HG02884 (cell line): ENCODE measurements at regions not wholly inside any gene's neighbourhood (a gene's known extent, or its start where the extent isn't known, plus 50 kb on each side); places are given as distances from the start of the nearest gene placed in this dataset.

Experiments
- ATAC-seq: cut with Tn5 transposase; IDR thresholded peaks from one replicate; pipeline ENCODE4 v1.9.1; 2021; ENCODE audit warnings: mild to moderate bottlenecking, moderate library complexity; ENCODE audit not compliant: unreplicated experiment

DNA sequence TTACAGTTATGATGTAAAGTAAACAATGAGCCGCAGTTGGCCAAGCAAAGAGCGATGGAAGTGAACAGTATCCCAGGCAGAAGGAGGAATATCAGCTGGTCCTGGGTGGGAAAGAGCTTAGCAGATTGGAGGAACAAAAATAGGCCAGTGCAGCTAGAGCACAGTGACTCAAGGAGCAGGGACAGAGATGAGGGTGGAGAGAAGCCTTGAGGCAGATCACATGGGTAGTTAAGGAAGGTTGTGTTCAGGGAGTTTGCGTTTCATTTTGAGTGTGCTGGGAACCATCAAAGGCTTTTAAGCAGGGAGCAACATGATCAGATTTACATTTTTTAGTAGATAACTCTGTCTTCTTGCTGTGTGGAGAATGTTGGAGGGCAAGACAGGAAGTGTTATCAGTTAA lies 113.6 kb downstream of the OAT start:
- ATAC-seq = no peak

DNA sequence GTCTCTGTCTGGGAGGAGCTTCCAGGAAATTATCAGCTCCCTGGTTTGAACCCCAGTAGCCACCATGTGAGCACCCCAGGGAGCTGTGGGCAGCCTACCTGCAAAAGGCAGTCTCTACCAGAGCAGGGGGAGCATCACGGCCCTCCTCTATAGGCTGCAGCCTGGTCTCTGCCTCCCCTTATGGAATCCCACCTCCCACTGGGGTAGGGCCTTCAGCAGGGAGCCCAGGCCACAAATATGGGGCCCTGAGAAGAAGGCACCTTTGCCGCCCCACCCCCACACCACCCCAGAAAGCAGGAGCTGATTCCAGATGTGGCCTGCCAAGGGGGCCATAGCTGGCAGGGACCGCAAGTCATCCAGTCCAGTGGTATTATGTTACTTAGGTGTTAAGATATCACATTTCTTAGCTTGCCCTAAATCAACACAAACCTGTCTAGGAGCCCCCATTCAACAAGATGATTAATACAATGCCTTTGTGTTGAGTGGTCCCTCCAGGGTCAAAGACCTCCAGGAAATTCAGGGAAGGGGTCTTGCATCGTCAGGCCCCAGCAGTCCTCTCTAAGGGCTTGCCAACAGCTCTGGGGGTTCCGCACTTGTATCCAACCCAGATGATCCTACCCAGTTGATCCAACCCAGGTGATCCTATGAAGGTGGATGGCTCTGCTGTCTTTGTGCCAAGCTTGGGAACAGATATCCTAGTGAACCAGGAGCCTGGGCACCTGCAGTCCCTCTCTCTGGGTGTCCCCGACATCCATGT lies 114.9 kb downstream of the OAT start:
- ATAC-seq = no peak

DNA sequence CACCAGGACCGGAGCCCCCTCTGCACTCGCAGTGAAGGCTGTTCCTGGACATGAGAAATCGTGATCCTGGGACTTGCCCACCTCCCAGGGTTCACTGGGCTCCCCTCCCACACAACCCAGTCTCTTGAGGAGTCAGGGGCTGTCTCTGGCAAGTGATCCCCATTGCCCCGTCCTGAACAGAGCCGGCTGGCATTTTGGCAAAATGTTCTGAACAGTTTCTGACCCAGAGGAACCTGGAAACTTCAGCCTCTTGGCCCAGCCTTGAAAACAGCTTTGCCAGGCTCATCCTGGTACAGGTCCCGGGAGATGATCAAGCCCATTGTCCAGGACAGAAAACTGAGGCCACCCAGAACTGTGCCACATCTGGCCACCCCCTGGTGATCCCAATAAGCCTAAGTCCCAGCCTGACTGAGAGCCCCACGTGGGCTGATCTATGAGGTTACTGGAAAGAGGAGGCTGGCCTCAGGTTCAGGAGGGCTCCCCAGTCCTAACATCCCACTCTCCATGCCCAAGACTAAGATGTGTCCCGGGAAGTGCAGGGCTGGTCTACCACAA lies 115.7 kb downstream of the OAT start:
- ATAC-seq = no peak

DNA sequence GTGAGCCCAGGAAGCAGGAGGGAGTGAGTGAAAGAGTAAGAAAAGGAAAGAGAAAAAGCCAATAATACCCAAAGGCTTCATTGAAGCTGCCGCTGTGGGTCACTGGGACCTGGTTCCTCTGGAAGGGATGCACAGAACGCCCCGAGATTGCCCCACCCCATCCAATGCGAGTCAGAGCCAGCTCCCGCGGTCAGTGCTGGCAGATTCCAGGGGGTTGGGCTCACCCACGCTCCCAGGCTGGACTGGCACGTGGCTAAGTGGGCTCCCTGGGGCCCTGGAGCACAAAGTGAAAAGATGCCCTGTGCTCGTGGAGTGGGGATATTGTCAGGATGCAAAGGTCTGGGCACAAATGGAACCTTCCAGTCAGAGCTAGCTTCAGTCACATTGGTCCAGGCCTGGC lies 117.0 kb downstream of the OAT start:
- ATAC-seq = no peak

DNA sequence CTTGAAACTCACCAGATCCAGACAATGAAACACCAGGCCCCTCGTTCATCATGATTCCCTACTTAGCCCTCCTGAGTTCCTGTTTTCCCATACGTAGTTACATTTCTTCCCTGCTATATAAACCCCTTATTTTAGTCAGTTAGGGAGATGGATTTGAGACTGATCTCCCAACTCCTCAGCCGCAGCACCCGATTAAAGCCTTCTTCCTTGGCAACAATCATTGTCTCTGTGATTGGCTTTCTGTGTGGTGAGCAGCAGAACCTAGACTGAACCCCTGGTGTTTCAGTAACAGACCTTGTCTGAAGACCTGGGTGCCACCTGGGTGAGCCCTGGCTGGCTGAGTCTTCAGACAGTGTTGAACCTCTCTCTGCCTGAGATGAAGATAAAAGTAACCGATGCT lies 118.0 kb downstream of the OAT start:
- ATAC-seq = no peak

DNA sequence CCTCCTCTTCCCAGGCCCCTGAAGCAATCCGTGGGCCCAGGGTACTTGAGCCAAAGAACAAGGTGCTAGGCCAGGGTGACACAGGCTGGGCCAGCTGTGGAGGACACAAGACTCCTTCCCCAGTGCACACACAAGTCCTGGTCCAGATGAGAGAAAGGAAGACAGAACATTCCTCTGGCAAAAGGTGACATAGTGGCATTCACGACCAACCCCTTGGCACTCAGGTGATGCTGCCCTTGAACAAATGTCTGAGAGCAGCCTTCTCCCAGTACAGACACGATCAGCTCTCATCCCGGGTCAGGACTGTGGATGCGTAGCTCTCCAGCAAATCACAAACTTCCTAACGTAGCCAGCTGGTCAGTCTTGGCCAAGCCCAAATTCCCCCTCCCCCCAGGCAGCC lies 118.5 kb downstream of the OAT start:
- ATAC-seq = no peak

DNA sequence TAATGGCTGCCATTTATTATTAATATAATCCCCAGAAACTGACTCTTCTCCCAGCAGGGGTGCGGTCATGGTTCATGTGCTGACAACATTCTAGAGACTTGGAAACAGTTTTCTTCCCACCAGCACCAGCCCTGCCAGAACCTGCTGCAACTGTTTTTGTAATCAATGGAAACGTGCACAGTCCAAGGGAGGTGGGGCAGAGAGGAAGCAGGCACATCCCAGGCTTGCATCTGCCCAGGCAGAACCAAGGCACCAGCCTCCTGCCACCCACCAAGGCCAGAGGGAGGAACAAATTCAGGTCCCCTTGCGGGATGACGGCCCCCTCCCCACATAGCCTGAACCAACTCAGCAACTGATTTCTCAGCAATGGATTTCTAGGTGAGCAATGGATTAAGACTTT lies 119.0 kb downstream of the OAT start:
- ATAC-seq = no peak

DNA sequence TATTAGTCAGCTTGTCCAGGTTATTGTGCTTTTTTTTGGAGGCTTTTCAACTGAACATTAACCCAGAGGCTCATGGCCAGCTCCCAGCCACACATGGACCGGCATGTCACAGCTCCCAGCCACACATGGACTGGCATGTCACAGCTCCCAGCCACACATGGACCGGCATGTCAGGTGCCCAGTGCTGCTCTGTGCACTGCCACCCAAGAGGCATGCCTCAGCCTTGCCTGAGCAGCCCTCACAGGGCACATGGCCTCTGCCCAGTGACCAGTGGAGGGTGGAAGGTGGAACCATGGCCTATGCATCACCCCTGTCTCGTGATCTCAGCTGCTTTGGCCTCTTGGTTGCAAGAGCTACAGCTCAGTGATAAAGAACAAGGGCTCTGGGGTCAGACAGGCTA lies 119.8 kb downstream of the OAT start:
- ATAC-seq = no peak

DNA sequence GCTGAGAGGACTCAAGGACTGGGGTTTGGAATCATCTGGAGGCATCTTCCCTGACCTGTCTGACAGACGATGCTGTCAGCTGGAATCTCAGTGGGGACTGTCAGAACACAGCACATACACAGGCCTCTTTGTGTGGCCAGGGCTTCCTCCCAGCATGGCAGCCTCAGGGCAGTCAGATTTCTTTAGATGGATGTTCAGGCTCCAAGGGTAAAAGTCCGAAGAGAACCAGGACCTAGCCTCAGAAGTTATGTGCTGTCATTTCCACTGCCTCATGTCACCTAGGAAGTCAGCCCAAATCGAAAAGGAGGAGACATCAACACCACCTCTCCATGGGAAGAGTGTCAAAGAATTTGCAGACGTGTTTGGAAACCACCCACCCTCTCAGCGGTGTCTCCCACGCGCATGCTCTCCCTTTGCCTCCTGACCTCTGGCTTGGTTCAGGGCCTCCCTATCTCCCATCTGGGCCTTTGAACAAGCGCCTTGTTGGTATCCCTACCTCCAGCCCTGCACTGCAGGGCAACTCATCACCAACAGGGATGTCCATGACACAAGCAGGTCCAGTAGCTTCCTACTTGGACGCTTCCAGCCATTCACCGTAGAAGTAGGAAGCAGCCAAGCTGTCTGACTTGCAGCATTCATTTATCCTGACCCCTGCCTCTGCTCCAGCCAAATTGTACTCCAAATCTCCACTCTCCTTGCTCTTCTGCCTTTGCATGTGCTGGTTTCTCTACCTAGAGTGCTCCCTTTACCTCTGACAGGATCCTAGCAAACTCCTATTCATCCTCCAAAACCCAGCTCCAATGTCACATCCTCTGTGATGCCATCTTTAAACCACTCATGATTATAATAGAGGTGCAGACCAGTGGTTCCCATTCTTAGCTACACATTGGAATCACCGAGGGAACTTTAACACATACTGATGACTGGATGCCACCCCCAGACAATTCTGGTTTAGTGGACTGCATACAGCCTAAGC lies 121.6 kb downstream of the OAT start:
- ATAC-seq = no peak

DNA sequence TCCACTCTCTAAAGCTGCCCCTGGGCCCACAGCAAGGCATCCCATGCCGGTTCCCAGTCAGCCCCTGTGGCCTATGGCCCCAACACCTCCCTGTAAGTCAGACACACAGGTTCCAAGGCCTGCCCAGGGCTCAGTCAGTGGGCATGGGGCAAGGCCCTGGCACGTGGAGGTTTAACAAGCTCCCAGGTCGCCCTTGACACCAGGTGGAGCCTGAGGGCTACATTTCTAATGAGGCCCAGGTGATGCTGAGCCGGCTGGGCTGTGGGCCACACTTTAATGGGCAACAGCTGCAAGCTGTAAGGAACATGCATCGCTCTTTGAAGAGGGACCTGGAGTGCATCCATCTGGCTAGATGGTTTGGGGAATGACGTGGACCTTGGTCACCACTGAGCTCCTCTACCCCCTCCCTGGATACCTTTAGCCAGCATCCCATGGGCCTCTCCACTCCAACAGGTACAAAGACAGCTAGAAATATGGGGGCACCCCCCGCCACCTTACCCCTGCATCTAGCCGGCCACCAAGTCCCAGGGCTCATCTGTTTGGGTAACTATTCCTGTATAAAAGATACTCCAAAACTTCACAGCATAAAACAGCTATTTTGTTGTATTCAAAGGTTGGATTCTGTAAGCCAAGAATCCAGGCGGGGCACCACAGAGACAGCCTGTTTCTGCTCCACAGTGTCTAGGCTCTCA lies 122.5 kb downstream of the OAT start:
- no peak for ATAC-seq

DNA sequence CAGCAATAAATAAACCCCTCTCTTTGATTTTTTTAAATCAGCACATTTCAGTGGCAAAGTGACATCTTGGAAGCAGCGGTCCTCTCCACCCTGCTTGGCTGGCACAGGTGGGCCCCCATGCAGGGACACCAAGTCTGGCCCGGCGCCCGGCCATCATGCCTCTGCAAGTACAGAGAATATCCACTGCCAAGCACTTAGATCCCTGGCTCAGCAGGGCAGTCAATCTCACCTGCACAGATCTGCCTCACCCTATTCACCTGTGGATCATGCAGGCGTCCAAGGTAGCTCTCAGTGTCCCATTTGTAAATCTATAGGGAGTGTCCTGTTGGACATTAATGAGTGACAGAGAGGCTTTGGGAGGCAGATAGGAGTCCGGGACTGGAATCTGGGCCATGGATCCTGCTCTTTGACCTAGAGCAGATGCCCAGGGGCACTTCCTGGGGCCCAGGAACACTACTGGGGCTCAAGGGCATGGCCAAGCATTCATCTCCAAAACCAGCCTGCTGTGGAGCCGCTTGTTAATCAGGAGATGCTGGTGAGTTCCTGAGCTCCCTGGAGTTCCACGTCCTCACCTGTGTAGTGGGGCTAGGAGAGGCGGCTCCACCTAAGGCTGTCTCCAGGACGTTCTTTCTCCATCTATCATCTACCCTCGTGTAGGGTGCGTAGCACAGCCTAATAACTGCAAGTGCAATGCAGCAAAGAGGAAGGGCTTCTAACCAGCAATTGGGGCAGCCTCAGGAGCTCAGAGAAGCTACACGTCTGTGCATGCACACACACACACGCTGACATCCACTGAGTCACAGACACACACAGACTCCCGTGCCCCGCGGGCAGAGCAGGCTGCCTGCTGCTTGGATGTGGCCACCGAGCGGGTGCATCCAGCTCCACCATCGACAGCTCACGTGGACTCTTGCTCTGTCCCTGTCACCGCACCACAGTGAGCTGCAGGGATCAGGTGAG lies 123.6 kb downstream of the OAT start:
- ATAC-seq = no peak

DNA sequence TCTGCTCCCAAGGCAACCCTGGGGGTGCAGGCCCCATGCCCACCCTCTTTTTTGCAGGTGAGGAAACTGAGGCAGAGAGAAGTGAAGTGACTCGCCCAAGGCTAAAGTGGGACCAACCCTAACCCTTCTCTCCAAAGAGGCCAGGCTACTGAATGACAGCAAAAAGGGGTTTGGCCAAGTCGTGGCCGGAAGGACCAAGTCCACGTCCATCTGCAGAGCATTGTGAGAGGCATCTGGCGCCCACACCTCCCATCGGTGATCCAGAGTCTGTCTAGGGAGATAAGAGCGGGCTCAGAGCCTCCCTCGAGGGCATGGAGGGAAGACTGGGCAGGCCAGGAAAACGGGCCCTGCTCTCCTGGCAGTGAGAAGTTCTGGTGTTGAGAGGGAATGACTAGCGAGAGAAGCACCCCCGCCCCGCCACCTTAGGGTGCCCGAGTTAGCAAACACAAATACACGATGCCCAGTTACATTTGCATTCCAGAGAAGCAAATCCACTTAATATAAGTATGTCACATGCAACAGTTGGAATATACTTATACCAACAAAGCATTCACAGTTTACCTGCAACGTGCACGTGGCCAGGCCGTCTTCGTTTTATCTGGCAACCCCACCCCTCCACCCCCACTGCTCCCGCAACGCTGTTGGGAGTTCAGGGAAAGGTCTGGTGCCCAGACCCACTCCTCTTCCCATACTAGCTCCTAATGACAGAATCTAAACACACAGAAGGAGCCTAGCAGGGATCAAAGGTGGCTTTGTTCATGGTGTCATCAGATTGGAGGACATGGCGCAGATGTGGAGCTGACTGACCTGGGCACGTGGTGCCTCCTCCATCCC lies 124.9 kb downstream of the OAT start:
- ATAC-seq = no peak

DNA sequence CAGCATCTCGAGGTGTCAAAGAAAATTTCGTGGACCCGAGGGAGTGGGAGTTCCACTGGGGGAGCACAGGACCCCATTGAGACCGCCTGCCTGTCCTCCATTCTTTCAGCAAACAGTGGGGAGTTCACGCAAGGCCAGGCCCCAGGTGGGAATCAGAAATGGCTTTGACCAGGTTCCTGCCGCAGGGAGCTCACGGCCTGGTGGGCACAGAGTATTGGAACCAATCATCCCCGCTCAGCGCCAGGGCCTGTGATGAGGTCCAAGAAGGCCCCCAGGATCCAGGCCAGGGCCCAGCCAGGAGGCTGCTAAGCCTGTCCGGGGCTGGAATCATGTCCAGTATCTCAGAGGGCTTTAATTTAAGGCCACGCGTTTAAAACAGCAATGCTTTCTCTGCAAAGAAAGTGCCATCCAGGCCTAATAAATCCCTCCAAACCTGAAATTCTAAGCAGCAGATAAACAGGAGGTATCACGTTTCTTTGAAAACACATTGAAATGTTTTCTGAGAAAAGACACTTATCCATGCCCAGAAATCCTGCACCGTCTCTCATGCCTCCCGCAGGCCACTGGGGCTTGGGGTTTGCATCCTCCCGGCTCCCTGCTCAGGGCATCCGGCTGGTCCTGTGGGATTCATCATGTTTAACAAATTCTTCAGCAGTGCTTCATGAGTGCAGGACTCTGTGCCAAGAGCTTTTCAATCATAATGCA lies 125.7 kb downstream of the OAT start:
- no peak for ATAC-seq

DNA sequence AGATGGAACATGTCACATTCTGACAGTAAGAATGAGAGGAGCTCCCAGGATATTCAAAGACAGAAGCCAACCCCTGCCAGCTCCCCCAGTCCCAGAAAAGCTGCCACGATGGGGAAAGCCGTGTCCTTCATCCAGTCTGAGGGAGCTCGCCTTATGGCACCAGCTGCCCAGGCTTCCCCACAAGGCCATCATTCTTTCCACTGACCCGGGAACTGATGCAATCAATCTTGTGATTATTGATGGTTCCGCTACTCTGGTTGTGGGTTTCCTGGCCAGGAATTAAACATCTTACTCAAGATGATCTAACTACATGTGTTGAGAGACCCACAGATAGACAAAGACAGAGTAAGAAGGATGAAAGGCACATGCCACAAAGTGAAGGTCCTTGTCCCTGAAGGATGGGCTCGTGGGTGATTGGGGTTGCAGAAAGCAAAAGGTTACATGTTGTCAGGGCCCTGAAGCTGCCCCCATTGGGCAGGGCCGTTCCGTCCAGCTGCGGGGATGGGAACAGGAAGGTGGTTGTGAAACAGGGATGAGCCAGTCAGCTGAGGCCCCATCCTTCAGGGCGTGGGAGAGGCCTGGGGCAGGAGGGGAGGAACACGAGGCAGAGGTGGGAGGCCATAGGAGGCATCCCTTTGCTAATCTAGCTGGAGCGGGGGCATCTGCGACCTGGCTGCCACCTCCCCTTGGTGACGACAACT lies 127.6 kb downstream of the OAT start:
- no peak for ATAC-seq

DNA sequence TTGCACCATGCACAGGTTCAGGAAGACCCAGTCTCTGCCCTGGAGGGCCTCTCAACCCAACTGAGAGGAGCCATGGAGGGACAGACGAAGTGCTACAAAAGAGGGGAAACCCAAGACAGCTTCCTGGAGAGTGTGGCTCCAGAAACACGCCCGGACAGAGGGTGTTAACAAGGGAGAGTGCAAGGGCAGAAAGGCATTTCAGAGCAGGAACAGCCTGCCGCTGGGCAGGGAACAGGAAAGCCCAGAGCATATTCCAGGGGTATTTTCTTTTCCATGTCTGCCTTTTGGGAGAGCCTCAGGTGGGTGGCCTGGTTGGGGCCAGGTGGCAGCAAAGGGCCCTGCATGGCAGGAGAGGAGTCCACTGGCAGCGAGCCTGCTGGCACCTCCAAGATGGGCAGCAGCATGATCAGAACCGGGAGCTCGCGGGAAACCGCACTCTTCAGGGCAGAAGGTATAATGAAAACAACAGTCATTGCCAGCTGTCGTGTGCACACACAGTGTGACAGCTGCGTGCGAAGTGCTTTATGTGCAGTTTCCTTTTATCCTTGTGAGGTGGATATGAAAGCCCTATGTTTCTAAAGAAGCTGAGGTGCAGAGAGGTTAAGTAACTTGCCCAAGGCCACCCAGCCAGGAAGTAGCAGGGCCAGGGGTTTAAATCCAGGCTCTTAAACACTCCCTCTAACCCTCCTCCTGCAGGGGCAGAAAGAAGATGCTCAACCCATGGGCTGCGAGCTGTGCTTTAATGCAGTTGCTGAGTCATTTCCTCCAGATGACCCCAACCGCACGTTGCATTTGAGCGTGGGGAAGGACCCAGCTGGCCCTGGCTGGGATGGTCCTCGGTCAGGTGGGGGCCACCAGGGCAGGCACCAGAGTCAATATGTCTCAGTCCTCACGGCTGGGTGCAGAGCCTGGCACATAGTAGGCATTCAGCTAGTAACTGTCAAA lies 128.6 kb downstream of the OAT start:
- peak; percentile 50 for ATAC-seq

DNA sequence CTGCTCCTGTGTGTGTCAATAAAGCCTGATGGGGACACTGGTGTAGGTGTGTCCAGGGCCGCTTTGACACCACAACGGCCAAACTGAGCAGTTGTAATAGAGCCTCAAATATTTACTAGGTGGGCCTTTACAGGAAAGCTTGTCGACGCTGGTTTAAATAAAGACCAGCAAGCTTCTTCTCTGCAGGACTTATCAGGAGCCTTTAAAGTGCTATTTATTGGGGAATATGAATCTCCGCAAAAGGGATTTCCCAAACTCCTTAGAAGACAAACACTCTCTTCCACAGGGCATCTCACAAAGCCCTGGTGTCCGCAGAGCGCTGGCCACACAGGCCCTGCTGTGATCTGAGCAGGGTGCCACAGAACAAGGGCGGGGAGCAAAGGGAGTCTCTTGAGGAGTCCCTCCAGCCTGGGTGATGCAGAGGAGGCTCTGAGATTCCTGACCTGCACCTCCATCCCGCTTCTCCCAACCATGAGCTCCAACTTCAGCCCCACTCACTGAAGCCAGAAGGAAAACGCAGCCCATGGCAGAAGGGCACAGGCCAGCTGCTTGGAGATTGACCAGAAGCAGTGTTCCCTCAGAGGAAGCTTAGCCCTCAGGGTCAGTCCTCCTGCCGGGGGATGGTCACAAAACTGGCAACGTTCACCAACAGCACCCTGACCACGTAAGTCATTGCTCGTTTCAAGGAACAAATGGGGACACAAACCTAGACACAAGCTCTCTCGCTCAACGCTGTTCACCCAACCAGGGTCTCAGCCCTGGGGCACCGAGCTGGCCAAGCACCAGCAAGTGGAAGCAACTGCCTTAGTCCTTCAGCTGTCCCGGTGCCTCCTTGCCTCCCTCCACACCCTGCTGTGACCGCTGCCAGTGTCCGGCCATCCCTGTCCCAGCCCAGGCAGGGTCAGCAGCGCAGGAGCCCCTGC lies 129.5 kb downstream of the OAT start:
- ATAC-seq = no peak
